OCI-LY1 (cell line): ENCODE measurements at regions not wholly inside any gene's neighbourhood (a gene's known extent, or its start where the extent isn't known, plus 50 kb on each side); places are given as distances from the start of the nearest gene placed in this dataset.

Experiments
- EZH2 ChIP-seq: fragments of 200-600 bp; sonication (generic), shearing (Covaris generic); IDR thresholded peaks from 2 replicates; pipeline ENCODE4 v1.8.0; 2017; ENCODE audit warnings: borderline replicate concordance, mixed run types, mild to moderate bottlenecking, antibody characterized with exemption, low read length, moderate library complexity, mixed read lengths
- TF ChIP-seq, protein P1 (sequence below): fragments of 200-600 bp; sonication (generic), shearing (Covaris generic); IDR thresholded peaks from 2 replicates; pipeline ENCODE4 v1.5.1; 2017; ENCODE audit warnings: mild to moderate bottlenecking, antibody characterized with exemption, low read length, moderate library complexity, mixed read lengths

DNA sequence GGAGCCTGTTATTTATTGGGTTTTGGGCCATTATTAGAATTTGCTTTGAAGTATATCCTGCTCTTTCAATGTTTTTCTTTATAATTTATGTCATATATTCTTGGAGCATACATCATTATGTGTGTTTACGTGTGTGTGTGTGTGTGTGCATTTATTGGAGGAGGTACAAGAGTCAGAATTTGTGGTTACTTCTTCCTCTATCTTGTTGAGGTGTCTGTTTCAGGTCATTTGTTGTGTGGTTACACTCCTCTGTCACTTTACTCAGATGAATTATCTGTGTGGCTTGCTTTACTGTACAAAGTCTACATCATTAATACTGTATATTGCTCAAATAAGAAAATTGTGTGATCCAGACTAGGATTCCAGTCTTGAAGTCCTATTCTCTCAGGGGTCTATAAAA, 1957.4 kb upstream of the TENM3 start:
- TF ChIP-seq, protein P1, sequence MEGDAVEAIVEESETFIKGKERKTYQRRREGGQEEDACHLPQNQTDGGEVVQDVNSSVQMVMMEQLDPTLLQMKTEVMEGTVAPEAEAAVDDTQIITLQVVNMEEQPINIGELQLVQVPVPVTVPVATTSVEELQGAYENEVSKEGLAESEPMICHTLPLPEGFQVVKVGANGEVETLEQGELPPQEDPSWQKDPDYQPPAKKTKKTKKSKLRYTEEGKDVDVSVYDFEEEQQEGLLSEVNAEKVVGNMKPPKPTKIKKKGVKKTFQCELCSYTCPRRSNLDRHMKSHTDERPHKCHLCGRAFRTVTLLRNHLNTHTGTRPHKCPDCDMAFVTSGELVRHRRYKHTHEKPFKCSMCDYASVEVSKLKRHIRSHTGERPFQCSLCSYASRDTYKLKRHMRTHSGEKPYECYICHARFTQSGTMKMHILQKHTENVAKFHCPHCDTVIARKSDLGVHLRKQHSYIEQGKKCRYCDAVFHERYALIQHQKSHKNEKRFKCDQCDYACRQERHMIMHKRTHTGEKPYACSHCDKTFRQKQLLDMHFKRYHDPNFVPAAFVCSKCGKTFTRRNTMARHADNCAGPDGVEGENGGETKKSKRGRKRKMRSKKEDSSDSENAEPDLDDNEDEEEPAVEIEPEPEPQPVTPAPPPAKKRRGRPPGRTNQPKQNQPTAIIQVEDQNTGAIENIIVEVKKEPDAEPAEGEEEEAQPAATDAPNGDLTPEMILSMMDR = no peak
- TF ChIP-seq EZH2 = no peak
